Fibroblast of the aortic adventitia (primary cell): ENCODE measurements at regions not wholly inside any gene's neighbourhood (a gene's known extent, or its start where the extent isn't known, plus 50 kb on each side); places are given as distances from the start of the nearest gene placed in this dataset.

Experiments used
- DNase-seq: peaks from one replicate; pipeline ENCODE4 v3.0.0-alpha.2; 2010; ENCODE audit warnings: low read depth
- H3K4me3 ChIP-seq: 2 replicates; pipeline ENCODE4 v1.5.1; 2011; ENCODE audit warnings: low read depth, mild to moderate bottlenecking, control low read depth, low read length, moderate library complexity
- CTCF ChIP-seq: IDR thresholded peaks from 2 replicates; pipeline ENCODE4 v1.5.1; 2011; ENCODE audit warnings: mild to moderate bottlenecking, low read length, control low read depth, inconsistent platforms; ENCODE audit not compliant: insufficient read depth

DNA sequence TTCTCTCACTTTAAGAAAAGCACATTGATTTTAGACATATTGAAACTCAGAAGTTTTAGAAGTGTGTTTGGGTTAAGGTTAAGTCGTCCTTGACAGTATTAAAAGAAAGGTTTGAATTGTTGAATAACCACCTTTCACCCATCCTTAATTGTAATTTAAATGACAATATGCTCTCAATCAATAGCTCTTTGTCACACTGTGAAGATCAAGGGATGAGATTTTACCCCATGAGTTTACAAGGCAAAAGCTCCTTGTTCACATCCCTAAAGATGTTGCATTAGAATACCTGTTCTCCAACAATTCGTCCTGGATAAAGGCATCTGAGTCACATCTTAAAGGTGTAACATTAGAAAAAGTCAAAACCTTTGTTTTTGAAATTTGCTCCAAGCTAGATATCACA, 220.4 kb upstream of the MDFIC2 start:
- no peak overlapping the region for H3K4me3 ChIP-seq
- no peak for TF ChIP-seq CTCF
- DNase-seq = no peak

DNA sequence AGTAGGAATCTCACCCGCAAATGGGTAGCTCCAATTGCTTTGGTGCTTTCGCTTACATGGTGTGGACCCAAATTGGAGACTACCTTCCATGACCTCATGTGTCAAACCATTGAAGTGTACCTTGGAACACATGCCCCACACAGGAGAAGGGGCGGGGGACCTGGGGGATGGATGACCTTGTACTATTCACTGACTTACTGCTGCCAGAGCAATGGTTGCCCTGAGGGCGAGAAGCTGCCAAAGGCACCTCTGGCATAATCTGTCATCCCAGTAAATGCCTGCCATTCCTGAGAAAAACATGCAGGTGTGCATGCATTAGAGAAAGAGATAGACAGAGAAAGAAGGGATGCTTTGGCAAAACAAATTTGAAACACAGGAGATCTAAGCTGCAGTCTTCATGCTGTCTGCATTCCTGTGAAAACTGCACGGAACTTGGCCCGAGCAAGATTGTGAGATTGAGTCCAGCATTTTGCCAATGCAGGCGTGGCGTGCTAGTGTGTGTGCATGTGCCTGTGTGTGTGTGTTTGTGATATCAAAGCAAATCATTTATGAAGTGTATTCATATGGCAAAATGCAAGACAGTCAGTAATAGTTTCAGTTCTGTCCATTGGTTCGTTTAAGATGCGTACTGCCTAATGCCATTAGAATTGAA, 219.5 kb upstream of the MDFIC2 start:
- no peak overlapping the region for H3K4me3 ChIP-seq
- no peak for DNase-seq
- TF ChIP-seq CTCF = no peak

DNA sequence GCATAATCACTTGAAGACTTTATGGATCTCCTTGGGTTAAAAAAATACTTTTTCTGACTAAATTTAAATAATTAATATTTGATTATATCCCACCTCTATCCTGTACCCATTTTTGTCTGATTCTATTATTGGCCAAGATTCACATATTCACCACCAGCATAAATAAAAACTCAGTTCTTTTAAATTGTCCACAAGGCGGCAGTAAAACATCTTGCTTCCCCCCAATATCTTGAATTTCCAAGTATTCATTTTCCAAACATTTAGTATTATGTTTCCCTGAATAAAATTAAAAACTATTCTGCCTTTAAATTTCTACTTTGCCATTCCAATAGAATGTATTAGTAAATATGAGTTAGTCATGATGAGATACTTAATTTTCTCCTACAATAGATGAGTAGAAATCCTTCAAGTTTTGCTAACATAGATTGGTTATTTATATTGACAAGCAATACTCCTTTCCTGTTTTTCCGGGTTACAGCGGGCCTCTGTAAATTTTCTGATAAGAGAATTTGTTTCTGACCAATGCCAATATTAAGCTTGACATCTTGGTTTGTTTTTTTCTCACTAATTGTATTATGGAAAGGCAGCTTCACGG, 218.7 kb upstream of the MDFIC2 start:
- peak; percentile 63 for TF ChIP-seq CTCF
- DNase-seq = peak; percentile 63

DNA sequence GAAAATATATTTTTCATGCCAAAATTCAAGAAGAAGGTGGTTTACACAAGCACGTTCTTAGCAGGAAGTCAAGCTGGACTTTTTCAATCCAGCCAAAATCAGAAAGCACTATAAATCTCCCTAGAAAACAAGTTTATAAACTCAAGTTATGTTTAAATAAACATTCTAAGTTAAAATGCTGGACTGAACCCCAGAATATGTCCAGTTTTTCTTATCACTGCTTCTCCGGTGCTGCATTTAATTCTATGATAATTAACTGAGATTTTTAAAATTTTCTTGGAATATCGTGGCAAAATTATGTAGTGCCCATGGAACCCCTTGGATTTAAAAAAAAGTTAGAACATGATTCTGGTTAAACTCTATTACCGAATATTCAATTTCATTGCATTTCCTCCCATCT, 218.2 kb upstream of the MDFIC2 start:
- no peak for DNase-seq
- no peak overlapping the region for H3K4me3 ChIP-seq
- TF ChIP-seq CTCF = no peak

More for the DNA sequence above, 218.7 kb upstream of the MDFIC2 start:
- H3K4me3 ChIP-seq = no peak overlapping the region

DNA sequence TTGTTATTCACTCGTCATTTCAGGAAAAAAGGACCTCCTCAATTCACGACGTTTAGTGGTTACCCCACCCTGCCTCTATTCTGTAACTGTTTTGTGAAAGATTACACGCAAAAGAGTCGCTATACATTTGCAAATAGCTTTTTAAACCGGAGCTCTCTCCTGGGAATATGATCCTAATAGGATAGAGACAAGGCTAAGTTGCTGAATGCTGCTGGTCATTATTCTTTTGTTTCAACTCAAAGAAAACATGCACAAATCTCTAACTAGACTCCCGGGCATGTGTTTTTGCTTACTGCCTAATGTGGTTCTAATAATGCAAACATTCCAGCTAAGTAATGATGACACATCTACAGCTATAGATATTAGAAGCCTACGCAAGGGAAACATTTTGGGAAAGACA, 214.6 kb upstream of the MDFIC2 start:
- no peak for TF ChIP-seq CTCF
- peak; percentile 34 for DNase-seq
- no peak overlapping the region for H3K4me3 ChIP-seq

DNA sequence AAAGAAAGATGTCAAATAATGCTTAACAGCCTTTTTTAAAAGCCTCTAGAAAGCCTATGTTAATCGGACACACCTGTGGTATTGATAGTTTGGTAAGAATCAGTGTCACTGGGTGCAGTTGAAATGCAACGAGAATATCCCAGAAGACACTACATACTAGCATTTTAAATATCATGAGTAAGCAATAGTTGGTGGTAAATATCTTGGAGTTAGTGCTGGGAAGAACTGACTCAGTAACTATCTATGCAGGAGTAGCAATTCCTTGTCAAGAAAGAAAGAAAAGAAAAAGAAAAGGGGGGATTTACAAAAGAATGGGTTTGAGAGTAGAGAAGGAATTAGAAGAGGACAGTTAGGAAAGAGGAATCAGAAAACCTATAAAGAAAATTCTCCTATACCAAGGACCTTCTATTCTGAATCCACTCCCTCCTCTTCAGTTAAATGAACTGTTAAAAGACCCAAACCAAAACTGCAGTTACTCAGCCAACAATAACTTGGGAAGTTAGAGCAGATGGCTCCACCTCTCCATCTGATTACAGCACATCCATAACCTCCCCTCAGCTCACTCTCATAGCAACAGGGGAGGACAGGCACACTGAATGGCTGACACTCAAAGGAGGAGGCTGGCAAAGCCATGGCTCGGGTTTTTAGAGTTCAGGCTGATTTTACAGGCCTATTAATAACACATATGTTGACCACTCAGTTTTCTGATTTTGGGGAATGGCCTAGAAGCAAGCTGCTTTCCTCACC, 207.6 kb upstream of the MDFIC2 start:
- H3K4me3 ChIP-seq = no peak overlapping the region
- TF ChIP-seq CTCF = no peak
- DNase-seq = peak; percentile 16
